ENCODE measurements at regions not wholly inside any gene's neighbourhood (a gene's known extent, or its start where the extent isn't known, plus 50 kb on each side); places are given as distances from the start of the nearest gene placed in this dataset.

DNA sequence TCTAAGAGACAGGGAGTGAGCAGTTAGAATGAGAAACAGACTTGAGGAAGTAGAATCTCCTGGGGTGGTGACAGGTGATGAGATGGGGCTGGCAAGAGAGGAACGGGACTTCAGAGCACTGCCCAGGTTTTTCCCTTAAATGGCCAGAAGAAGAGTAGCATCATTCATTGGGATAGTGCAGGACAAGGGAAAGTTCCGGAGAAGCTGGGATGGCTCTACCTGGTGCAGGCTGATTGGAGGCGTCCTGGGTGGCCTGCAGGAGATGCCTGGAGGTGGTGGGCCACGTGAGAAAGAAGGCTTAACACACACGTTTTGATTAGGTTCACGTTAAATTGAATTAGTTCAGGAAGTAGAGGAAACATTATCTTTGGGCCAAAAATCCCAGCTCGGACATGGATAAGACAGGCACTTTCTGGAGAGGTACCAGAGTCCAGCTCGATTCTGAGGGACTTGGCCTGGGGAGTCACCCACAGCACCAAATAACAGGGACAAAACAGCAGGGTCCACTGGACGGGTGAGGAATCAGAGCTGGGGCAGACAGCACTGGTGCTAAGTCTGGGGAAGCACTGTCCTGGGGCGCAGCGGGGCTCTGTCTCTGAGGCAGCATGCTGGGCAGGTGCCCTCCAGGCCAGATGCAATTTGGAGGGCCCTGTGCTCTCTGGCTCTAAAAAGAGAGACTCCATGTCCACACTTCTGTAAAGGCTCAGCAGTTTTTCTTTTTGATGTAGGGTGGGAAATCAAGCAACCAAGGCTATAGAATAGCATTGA, 512.3 kb upstream of the RAB6C start:
- H3K36me3 ChIP-seq, result no peaks in the 10 kb centered on the region
- intact Hi-C loops (cut with DNase I), result no loop called here
- H3K27ac ChIP-seq, result no peak overlapping the region
- TF ChIP-seq CTCF (IDR thresholded peaks at IDR 0.05), result no peak
- no peaks in the 10 kb centered on the region for H3K27me3 ChIP-seq
- H3K4me3 ChIP-seq, result no peak overlapping the region
- ATAC-seq (no peak), DNase-seq (no peak)
- H3K9me3 ChIP-seq, result peaks cover 0 to 2% of the 10 kb centered on the region in 2 donors
- no peaks in the 10 kb centered on the region for H3K4me1 ChIP-seq

DNA sequence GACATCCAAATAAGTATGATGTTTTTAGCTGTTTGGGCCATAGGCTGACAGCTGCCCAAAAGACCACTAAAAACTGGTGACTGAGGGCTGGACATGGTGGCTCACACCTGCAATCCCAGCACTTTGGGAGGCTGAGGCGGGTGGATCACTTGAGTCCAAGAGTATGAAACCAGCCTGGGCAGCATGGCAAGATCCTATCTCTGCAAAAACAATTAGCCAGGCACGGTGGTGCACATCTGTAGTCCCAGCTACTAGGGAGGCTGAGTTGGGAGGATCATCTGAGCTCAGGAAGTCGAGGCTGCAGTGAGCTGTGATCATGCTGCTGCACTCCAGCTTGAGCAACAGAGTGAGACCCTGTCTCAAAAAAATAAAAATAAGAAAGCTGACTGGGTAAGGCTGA, 511.5 kb upstream of the RAB6C start:
- ATAC-seq, result no peak
- peaks cover 0 to 2% of the 10 kb centered on the region in 2 donors for H3K9me3 ChIP-seq
- H3K36me3 ChIP-seq, result no peaks in the 10 kb centered on the region
- intact Hi-C loops (cut with DNase I), result no loop called here
- TF ChIP-seq CTCF (IDR thresholded peaks at IDR 0.05), result no peak
- no peak for DNase-seq
- no peak overlapping the region for H3K27ac ChIP-seq
- no peak overlapping the region for H3K4me3 ChIP-seq
- no peaks in the 10 kb centered on the region for H3K27me3 ChIP-seq
- no peaks in the 10 kb centered on the region for H3K4me1 ChIP-seq

- H3K36me3 ChIP-seq, result no peaks in the 10 kb centered on the region
- TF ChIP-seq CTCF (IDR thresholded peaks at IDR 0.05), result no peak
- intact Hi-C loops (cut with DNase I), result no loop called here
- no peaks in the 10 kb centered on the region for H3K27me3 ChIP-seq
- no peaks in the 10 kb centered on the region for H3K4me1 ChIP-seq
- DNase-seq (no peak), ATAC-seq (no peak)
- H3K4me3 ChIP-seq, result no peak overlapping the region
- peaks cover 0 to 2% of the 10 kb centered on the region in 2 donors for H3K9me3 ChIP-seq
- no peak overlapping the region for H3K27ac ChIP-seq
Observed at GRCh38 chr2:129468879-129469278, 510.6 kb upstream of the RAB6C start.

DNA sequence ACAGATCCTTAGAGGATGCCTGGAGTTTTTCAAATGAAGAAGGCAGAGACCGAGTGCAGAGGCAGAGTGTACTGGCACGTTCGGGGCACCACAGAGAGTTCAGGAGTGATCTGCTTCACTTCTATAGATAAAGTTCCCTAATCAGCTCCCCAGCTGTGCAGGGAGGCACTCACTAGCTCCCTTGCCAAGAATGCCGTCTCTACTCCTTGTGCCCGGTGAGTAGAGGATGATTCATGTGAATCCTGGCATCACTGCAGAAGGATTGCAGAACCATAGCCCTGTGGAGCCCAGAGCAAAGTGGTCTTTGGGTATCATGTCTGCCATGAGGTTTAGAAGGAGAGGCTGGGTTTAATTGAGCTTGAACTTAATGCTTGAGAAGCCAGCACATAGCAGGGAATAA, 510.1 kb upstream of the RAB6C start:
- intact Hi-C loops (cut with DNase I), result no loop called here
- no peak for DNase-seq
- no peak for TF ChIP-seq CTCF (IDR thresholded peaks at IDR 0.05)

GRCh38 chr2:129469871-129470270, 509.6 kb upstream of the RAB6C start:
- Histone ChIP-seq H3K27ac (no peak overlapping the region), H3K4me1 (no peaks in the 10 kb centered on the region), H3K36me3 (no peaks in the 10 kb centered on the region), H3K4me3 (no peak overlapping the region), H3K9me3 (no peaks in the 10 kb centered on the region), H3K27me3 (no peaks in the 10 kb centered on the region)
- ATAC-seq, result no peak
- DNase-seq, result no peak
- no peak for TF ChIP-seq CTCF (IDR thresholded peaks at IDR 0.05)
- intact Hi-C loops (cut with DNase I), result no loop called here

More for the DNA sequence above, 510.1 kb upstream of the RAB6C start:
- H3K36me3 ChIP-seq, result no peaks in the 10 kb centered on the region
- ATAC-seq, result no peak
- H3K27ac ChIP-seq, result no peak overlapping the region
- no peak overlapping the region for H3K4me3 ChIP-seq
- H3K4me1 ChIP-seq, result no peaks in the 10 kb centered on the region
- H3K27me3 ChIP-seq, result no peaks in the 10 kb centered on the region
- H3K9me3 ChIP-seq, result no peaks in the 10 kb centered on the region
